Calu3 (cell line): ENCODE measurements at regions not wholly inside any gene's neighbourhood (a gene's known extent, or its start where the extent isn't known, plus 50 kb on each side); places are given as distances from the start of the nearest gene placed in this dataset.

Experiments used
- BruUV-seq: library from RNA; stranded (reverse); fragments of 400-500 nt; replicated peaks from 2 replicates; lab custom pipeline; 2021; lab: Mats Ljungman, UMichigan
- CTCF ChIA-PET: fragments of 300-600 bp; sonication (Branson Sonifier 250); formaldehyde crosslinking; loops from one replicate; lab custom pipeline; 2022; ENCODE audit warnings: antibody characterized with exemption; lab: Charles Lee
- DNase-seq: peaks from one replicate; pipeline ENCODE4 v3.0.0; 2022
- H3K27ac Mint-ChIP-seq: one replicate; pipeline ENCODE4 v1.8.0; 2022; ENCODE audit warnings: mixed read lengths; ENCODE audit not compliant: unreplicated experiment
- H3K27me3 Mint-ChIP-seq: one replicate; pipeline ENCODE4 v1.8.0; 2022; ENCODE audit warnings: mixed read lengths; ENCODE audit not compliant: unreplicated experiment
- H3K36me3 Mint-ChIP-seq: one replicate; pipeline ENCODE4 v1.8.0; 2022; ENCODE audit warnings: mild to moderate bottlenecking, moderate library complexity, mixed read lengths; ENCODE audit not compliant: insufficient read depth, unreplicated experiment
- H3K4me1 Mint-ChIP-seq: one replicate; pipeline ENCODE4 v1.8.0; 2022; ENCODE audit warnings: mild to moderate bottlenecking, low read depth, mixed read lengths; ENCODE audit not compliant: unreplicated experiment
- H3K4me3 Mint-ChIP-seq: one replicate; pipeline ENCODE4 v1.8.0; 2022; ENCODE audit warnings: mild to moderate bottlenecking, low read depth, moderate library complexity, mixed read lengths; ENCODE audit not compliant: unreplicated experiment
- H3K9me3 Mint-ChIP-seq: one replicate; pipeline ENCODE4 v1.8.0; 2022; ENCODE audit warnings: low read depth, mixed read lengths; ENCODE audit not compliant: unreplicated experiment
- CTCF ChIP-seq: fragments of 200-600 bp; IDR thresholded peaks from one replicate; pipeline ENCODE4 v1.8.0; 2022; ENCODE audit warnings: antibody characterized with exemption; ENCODE audit not compliant: unreplicated experiment
- intact Hi-C: fragments of 100-400 bp; cut with micrococcal nuclease; formaldehyde crosslinking; loops from one replicate; pipeline ENCODE4 v1.10.0; 2022; ENCODE audit not compliant: unreplicated experiment

GRCh38 chr10:74770400-74770799 is 56.0 kb upstream of the KAT6B start:
- Mint-ChIP-seq H3K4me3 (no peak overlapping the region), H3K27me3 (no peaks in the 10 kb centered on the region), H3K9me3 (no peaks in the 10 kb centered on the region), H3K27ac (no peak overlapping the region), H3K4me1 (peaks cover 14% of the 10 kb centered on the region), H3K36me3 (no peaks in the 10 kb centered on the region)
- BruUV-seq = no TSS peak
- TF ChIP-seq CTCF = no peak
- DNase-seq = no peak
- intact Hi-C loops = no loop called here
- CTCF ChIA-PET = no interaction called here

- no peaks in the 10 kb centered on the region for H3K9me3 Mint-ChIP-seq
- no peak overlapping the region for H3K4me3 Mint-ChIP-seq
- H3K27me3 Mint-ChIP-seq = no peaks in the 10 kb centered on the region
- no peaks in the 10 kb centered on the region for H3K36me3 Mint-ChIP-seq
- TF ChIP-seq CTCF = no peak
- no peak for DNase-seq
- no peak overlapping the region for H3K27ac Mint-ChIP-seq
- intact Hi-C loops = no loop called here
- no TSS peak for BruUV-seq
- H3K4me1 Mint-ChIP-seq = peaks cover 8% of the 10 kb centered on the region
- CTCF ChIA-PET = interaction anchor here (0.7 kb wide), 1 partner anchor 406 kb away, joined by 4 read pairs; no protein-coding TSS in a partner anchor
Measured at GRCh38 chr10:74771054-74771453, 55.3 kb upstream of the KAT6B start.

- no peak for TF ChIP-seq CTCF
- Mint-ChIP-seq H3K27me3 (peaks cover 12% of the 10 kb centered on the region), H3K27ac (no peak overlapping the region), H3K4me1 (no peaks in the 10 kb centered on the region), H3K9me3 (no peaks in the 10 kb centered on the region), H3K36me3 (no peaks in the 10 kb centered on the region), H3K4me3 (no peak overlapping the region)
- no TSS peak for BruUV-seq
- no peak for DNase-seq
- CTCF ChIA-PET = no interaction called here
- intact Hi-C loops = no loop called here
Measured at GRCh38 chr10:74775099-74775498, 51.3 kb upstream of the KAT6B start.
